HepG2 (cell line): ENCODE measurements at regions not wholly inside any gene's neighbourhood (a gene's known extent, or its start where the extent isn't known, plus 50 kb on each side); places are given as distances from the start of the nearest gene placed in this dataset.

ENCODE experiments used
- ATAC-seq: fragments of 200-7000 bp; cut with Tn5 transposase; 3 replicates; pipeline ENCODE4 v1.9.1; 2020; ENCODE audit warnings: mild to moderate bottlenecking, moderate library complexity
- BruUV-seq: library from RNA; stranded (reverse); fragments of 400-500 nt; replicated peaks from 2 replicates; lab custom pipeline; 2021; lab: Mats Ljungman, UMichigan
- CTCF ChIA-PET: fragments of 300-600 bp; formaldehyde crosslinking; extraction: SDS; loops from one replicate; lab custom pipeline; 2021; ENCODE audit warnings: low total read pairs, inconsistent platforms, low intra/inter-chr PET ratio; lab: Yijun Ruan, JAX
- POLR2A ChIA-PET: fragments of 350-600 bp; sonication (Branson Sonifier 250); formaldehyde crosslinking; loops from one replicate; lab custom pipeline; 2020; ENCODE audit warnings: antibody characterized with exemption, inconsistent platforms; lab: Yijun Ruan, JAX
- DNase-seq: peaks from one replicate; pipeline ENCODE4 v3.0.0-alpha.2; 2015; ENCODE audit warnings: low spot score
- FAIRE-seq: peaks from 3 replicates; lab custom pipeline; 2011; peaks lifted over from hg19 to GRCh38; lab: Jason Lieb, UNC
- H2AFZ ChIP-seq: one replicate; pipeline ENCODE4 v1.6.1; 2011; ENCODE audit warnings: low read length, inconsistent platforms
- H3K27ac ChIP-seq: fragments of 300-600 bp; 3 replicates; pipeline ENCODE4 v1.8.0; 2011; ENCODE audit warnings: mixed run types, mild to moderate bottlenecking, mixed read lengths, low read length, inconsistent platforms; ENCODE audit not compliant: insufficient read depth; ENCODE audit errors: extremely low read length
- H3K27me3 ChIP-seq, 2 experiments: fragments of 200-600 bp in 1 of 2; 2 replicates in 1 of 2; 3 replicates in 1 of 2; pipeline versions ENCODE4 v1.6.0 to v1.8.0; 2011; ENCODE audit warnings: low read length in 2 of 2, mild to moderate bottlenecking in 2 of 2, moderate library complexity in 2 of 2, inconsistent platforms in 1 of 2; ENCODE audit not compliant: insufficient read depth in 2 of 2, control insufficient read depth in 1 of 2
- H3K36me3 ChIP-seq, 2 experiments: fragments of 200-600 bp in 1 of 2; replicated peaks in 1 of 2; 2 replicates in 1 of 2; 3 replicates in 1 of 2; pipeline versions ENCODE4 v1.5.1 to v1.8.0; 2011; ENCODE audit warnings: low read length in 2 of 2, inconsistent platforms in 1 of 2; ENCODE audit not compliant: insufficient read depth in 2 of 2, control insufficient read depth in 1 of 2
- H3K4me1 ChIP-seq: 2 replicates; pipeline ENCODE4 v1.5.1; 2012; ENCODE audit warnings: low read length, inconsistent platforms; ENCODE audit not compliant: insufficient read depth
- H3K4me2 ChIP-seq: 2 replicates; pipeline ENCODE4 v1.6.0; 2011; ENCODE audit warnings: low read depth, low read length, inconsistent platforms
- H3K4me3 ChIP-seq, 3 experiments: fragments of 200-600 bp in 1 of 3; sonication (generic), shearing (Covaris generic) in 1 of 3; replicated peaks in 1 of 3; 2 replicates each; pipeline ENCODE4 v1.5.1; 2011 to 2016; ENCODE audit warnings: low read length in 3 of 3, inconsistent platforms in 2 of 3, low read depth in 2 of 3, mild to moderate bottlenecking in 2 of 3, control low read depth in 1 of 3, mixed read lengths in 1 of 3; ENCODE audit not compliant: insufficient read depth in 1 of 3
- H3K79me2 ChIP-seq: one replicate; pipeline ENCODE4 v1.6.1; 2011; ENCODE audit warnings: low read length, inconsistent platforms; ENCODE audit not compliant: insufficient read depth
- H3K9ac ChIP-seq: 2 replicates; pipeline ENCODE4 v1.6.0; 2011; ENCODE audit warnings: mild to moderate bottlenecking, low read depth, low read length, inconsistent platforms; ENCODE audit not compliant: insufficient read depth
- H3K9me3 ChIP-seq: 2 replicates; pipeline ENCODE4 v1.5.1; 2012; ENCODE audit warnings: mild to moderate bottlenecking, low read length
- H4K20me1 ChIP-seq: 2 replicates; pipeline ENCODE4 v1.6.0; 2011; ENCODE audit warnings: inconsistent platforms, mild to moderate bottlenecking, low read length, moderate library complexity; ENCODE audit not compliant: insufficient read depth
- ARNTL ChIP-seq: sonication (generic); formaldehyde crosslinking; IDR thresholded peaks from 2 replicates; pipeline ENCODE4 v1.4.0; 2020; ENCODE audit warnings: mild to moderate bottlenecking, missing genetic modification reagents
- ELF3 ChIP-seq: IDR thresholded peaks from 2 replicates; pipeline ENCODE4 v1.6.1; 2016; ENCODE audit warnings: missing genetic modification reagents, missing compliant biosample characterization
- EZH2 ChIP-seq: conservative IDR thresholded peaks from 2 replicates; pipeline ENCODE4 v1.6.1; 2012; ENCODE audit warnings: mild to moderate bottlenecking, low read depth, low read length, moderate library complexity
- MED8 ChIP-seq: sonication (generic); formaldehyde crosslinking; IDR thresholded peaks from 2 replicates; pipeline ENCODE4 v1.8.1; 2023; ENCODE audit warnings: mild to moderate bottlenecking, missing genetic modification reagents; ENCODE audit not compliant: insufficient replicate concordance
- RARG ChIP-seq: sonication (generic); formaldehyde crosslinking; IDR thresholded peaks from 2 replicates; pipeline ENCODE4 v1.4.0; 2020; ENCODE audit warnings: low read depth, mild to moderate bottlenecking, missing genetic modification reagents
- SP4 ChIP-seq: sonication (generic); formaldehyde crosslinking; IDR thresholded peaks from 2 replicates; pipeline ENCODE4 v1.8.1; 2023; ENCODE audit warnings: mild to moderate bottlenecking, missing genetic modification reagents
- ZKSCAN8 ChIP-seq: IDR thresholded peaks from 2 replicates; pipeline ENCODE4 v1.6.1; 2016; ENCODE audit warnings: borderline replicate concordance, missing genetic modification reagents, missing compliant biosample characterization
- ZNF136 ChIP-seq: sonication (generic); formaldehyde crosslinking; IDR thresholded peaks from 2 replicates; pipeline ENCODE4 v1.8.1; 2022; ENCODE audit warnings: low read depth, mild to moderate bottlenecking, moderate library complexity, missing genetic modification reagents
- WGBS: methylation state at CpG from one replicate; pipeline ENCODE4 v1.1.6; 2017; ENCODE audit warnings: low lambda C conversion rate; 5-methylcytosine and 5-hydroxymethylcytosine counted together
- in situ Hi-C: cut with HindIII; loops from 2 replicates; pipeline ENCODE4 v1.10.0; 2017; ENCODE audit warnings: low pct_unique_long_range_greater_than_20kb; ENCODE audit not compliant: extremely low pct_ligation_motif_present
- intact Hi-C: fragments of 100-400 bp; cut with micrococcal nuclease; formaldehyde crosslinking; loops from one replicate; pipeline ENCODE4 v1.10.0; 2022; ENCODE audit not compliant: unreplicated experiment
- TF ChIP-seq, protein P1 (sequence below): sonication (generic); formaldehyde crosslinking; IDR thresholded peaks from 2 replicates; pipeline ENCODE4 v1.4.0; 2020; ENCODE audit warnings: mild to moderate bottlenecking, missing genetic modification reagents

DNA sequence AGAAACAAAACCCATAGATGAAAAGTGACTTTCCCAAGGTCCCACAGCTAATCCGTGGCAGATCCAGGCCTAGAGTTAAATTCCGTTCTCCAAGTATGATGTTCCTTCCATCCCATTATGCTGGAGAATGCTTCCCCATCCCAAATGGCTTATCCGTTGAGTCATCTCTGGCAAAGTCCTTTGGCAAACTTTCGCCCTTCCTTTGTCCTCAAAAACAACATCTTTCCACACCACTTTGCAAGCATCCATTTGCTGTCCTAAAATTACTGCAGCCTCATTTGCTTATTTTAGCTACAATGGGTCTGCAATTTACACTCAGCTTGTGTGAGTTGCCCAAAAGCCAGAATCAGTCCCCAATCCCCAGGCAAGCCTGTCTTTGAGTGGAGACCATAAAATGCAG is 304.0 kb upstream of the TLE3 start:
- Histone ChIP-seq H3K79me2 (no peaks in the 10 kb centered on the region), H3K4me3 (no peak overlapping the region), H3K27ac (no peak overlapping the region), H2AFZ (no peak overlapping the region), H3K9me3 (no peaks in the 10 kb centered on the region), H3K4me2 (no peak overlapping the region), H4K20me1 (no peaks in the 10 kb centered on the region), H3K36me3 (no peaks in the 10 kb centered on the region), H3K4me1 (no peaks in the 10 kb centered on the region), H3K9ac (no peak overlapping the region), H3K27me3 (peaks cover 0 to 4% of the 10 kb centered on the region in 2 experiments; a peak in 1 of 5 replicates)
- POLR2A ChIA-PET, result no interaction called here
- 43% methylated on average over 4 of the region's 4 CpGs for WGBS
- ATAC-seq (no peak), FAIRE-seq (no peak), DNase-seq (no peak)
- in situ Hi-C loops, result no loop called here
- intact Hi-C loops, result no loop called here
- no TSS peak for BruUV-seq
- TF ChIP-seq ZKSCAN8 (CRISPR knock-in tag), result no peak
- TF ChIP-seq, protein P1, sequence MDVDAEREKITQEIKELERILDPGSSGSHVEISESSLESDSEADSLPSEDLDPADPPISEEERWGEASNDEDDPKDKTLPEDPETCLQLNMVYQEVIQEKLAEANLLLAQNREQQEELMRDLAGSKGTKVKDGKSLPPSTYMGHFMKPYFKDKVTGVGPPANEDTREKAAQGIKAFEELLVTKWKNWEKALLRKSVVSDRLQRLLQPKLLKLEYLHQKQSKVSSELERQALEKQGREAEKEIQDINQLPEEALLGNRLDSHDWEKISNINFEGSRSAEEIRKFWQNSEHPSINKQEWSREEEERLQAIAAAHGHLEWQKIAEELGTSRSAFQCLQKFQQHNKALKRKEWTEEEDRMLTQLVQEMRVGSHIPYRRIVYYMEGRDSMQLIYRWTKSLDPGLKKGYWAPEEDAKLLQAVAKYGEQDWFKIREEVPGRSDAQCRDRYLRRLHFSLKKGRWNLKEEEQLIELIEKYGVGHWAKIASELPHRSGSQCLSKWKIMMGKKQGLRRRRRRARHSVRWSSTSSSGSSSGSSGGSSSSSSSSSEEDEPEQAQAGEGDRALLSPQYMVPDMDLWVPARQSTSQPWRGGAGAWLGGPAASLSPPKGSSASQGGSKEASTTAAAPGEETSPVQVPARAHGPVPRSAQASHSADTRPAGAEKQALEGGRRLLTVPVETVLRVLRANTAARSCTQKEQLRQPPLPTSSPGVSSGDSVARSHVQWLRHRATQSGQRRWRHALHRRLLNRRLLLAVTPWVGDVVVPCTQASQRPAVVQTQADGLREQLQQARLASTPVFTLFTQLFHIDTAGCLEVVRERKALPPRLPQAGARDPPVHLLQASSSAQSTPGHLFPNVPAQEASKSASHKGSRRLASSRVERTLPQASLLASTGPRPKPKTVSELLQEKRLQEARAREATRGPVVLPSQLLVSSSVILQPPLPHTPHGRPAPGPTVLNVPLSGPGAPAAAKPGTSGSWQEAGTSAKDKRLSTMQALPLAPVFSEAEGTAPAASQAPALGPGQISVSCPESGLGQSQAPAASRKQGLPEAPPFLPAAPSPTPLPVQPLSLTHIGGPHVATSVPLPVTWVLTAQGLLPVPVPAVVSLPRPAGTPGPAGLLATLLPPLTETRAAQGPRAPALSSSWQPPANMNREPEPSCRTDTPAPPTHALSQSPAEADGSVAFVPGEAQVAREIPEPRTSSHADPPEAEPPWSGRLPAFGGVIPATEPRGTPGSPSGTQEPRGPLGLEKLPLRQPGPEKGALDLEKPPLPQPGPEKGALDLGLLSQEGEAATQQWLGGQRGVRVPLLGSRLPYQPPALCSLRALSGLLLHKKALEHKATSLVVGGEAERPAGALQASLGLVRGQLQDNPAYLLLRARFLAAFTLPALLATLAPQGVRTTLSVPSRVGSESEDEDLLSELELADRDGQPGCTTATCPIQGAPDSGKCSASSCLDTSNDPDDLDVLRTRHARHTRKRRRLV (CRISPR knock-in tag), result no peak
- no peak for TF ChIP-seq ARNTL (CRISPR knock-in tag)
- no peak for TF ChIP-seq SP4 (CRISPR knock-in tag)
- TF ChIP-seq RARG (CRISPR knock-in tag), result no peak
- no peak for TF ChIP-seq EZH2
- no peak for TF ChIP-seq ELF3 (CRISPR knock-in tag)
- no peak for TF ChIP-seq ZNF136
- TF ChIP-seq MED8 (CRISPR knock-in tag), result no peak
- CTCF ChIA-PET, result no interaction called here
